ENCODE measurements at regions not wholly inside any gene's neighbourhood (a gene's known extent, or its start where the extent isn't known, plus 50 kb on each side); places are given as distances from the start of the nearest gene placed in this dataset.
A peak's percentile ranks its signal among the peaks of the same experiment; 100 is the strongest.

DNA sequence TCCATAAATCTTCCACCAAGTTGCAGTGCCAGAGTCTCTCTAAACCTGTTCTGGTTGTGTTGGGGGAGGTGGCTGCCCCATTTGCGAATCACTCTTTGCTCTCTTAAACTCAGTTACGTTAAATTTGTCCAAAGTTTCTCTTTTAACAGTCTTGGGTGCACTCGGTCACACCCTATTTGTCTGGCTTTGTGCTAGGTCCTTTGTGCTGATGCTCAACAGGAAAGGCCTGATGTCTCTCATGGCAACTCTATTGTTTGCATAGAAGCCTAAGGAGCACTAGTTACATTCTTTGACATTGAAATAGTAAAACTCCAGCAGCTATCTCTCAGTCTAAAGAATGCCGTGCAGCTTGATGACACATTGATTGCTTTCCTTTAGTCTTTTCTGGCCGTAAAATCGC, 105.1 kb downstream of the TRMT11 start:
- no peak for DNase-seq (ENCODE audit: low read depth)

DNA sequence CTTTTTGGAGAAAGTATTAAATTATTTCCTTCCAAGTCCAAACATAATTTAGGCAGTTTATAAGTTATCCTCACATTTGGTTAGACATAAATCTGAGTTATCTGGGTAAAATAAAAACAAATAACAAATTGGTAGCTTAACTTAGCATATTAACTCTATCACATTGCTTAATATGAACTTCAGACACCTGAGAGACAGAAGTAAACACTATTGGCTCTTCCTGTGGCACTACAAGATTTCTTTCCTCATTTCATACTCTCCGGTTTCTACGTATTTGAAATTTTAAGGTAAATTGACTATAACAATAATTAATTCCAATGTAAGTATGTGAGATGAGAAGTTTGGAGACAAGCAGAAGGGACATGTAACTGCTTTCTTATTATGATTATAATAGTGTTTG, 106.8 kb downstream of the TRMT11 start:
- no peak for DNase-seq (ENCODE audit: low read depth)

DNA sequence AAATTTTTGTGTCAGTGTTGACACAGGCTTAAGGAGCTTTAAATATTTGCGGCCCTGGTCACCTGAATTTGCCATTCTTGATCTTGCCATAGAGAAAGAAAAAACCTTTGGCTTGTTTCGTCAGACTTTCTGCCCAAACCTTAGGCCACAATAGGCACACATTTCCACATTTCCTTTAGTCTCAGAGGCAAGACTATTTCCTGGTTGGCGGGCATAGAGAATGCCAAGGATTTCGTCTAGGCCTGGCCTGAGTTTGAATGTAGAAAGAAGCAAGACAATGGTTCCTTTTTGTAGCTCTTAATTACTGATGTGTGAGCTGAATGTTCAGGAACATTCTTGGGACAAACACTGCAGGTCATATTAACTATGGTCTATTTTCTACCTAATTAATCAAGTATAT, 108.1 kb downstream of the TRMT11 start:
- no peak for DNase-seq (ENCODE audit: low read depth)

DNA sequence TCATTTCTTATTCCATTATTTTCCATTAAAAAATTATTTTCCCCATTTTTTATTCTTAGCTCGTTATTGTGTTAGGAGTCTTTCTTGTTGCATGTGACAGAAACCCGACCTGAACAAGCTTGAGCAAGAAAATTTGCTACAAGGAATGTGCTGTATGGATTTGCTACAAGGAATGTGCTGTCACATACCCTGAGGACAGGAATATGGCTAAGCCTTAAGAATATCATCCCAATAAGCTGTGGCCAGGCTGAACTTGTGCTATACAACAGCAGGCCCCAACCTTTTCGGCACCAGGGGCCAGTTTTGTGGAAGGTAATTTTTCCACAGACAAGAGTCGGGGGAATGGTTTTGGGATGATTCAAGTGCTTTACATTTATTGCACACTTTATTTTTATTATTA, 114.0 kb downstream of the TRMT11 start:
- DNase-seq (ENCODE audit: low read depth) = no peak

DNA sequence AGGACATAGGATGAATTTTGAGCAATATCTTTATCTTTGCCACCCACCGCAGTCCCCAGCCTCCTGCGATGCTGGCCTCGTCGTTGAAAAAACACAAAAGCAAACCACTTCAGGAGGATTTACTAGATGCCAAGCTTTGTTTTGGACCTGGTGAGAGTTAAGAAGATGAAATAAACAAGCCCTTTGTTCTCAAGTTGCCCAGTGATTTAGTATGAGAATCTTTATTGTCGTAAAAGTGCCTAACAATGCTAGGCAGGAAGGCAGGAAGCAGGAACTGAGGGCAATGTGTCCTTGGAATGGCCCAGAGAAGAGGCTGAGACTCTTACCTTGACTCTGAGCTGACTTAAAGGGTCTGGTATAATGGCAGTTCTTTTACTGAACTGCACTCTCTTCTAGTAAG, 116.0 kb downstream of the TRMT11 start:
- DNase-seq (ENCODE audit: low read depth) = no peak

DNA sequence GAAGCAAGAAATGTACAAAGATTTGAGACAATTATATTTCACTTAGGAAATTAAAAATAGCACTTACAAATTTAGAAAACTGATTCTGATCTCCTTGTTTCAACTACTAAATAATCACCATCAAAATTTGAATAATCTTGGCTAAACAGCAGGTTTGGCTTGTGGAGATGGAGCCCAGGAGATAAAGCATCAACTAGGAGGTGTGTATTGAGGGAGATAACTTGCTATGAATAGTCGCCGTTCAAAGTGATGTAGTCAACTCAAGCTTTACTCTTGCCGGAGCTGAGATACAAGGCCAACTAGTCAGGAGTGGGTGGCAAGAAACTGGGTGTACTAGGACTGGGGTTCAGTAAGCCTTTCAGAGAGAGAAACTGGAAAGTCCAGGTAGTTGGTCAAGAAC, 117.7 kb downstream of the TRMT11 start:
- no peak for DNase-seq (ENCODE audit: low read depth)

DNA sequence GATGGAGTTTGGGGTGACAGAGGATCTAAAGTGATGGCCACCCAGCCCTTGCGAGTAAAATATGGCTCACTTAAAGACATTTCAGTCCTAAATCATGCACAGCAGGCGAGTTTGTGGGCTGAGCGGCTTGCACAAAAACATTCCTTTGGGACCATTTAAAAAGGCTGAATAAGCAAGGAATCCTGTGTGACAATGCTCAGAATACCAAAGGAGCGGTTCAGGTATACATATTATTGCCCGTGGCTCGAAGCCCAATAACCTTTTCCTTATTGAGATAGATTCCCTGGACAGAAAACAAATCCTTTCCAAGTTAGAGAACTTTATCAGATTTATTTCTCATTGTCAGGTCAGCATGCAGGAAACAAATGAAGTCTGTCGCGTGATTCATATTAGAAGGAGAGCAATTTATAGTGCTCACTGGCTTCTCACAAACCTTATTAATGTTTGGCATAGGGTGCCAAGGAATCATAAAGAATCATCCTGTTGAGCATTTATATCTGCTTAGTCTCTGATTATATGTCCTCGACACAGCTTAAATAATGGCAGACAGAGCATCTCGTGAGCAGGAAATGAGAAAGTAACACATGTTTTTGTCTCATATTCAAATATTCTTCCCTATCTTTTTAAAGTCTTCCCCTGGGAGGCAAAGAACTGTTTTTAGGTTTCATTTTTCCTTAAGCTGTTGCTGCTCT, 121.3 kb downstream of the TRMT11 start:
- DNase-seq (ENCODE audit: low read depth) = no peak

DNA sequence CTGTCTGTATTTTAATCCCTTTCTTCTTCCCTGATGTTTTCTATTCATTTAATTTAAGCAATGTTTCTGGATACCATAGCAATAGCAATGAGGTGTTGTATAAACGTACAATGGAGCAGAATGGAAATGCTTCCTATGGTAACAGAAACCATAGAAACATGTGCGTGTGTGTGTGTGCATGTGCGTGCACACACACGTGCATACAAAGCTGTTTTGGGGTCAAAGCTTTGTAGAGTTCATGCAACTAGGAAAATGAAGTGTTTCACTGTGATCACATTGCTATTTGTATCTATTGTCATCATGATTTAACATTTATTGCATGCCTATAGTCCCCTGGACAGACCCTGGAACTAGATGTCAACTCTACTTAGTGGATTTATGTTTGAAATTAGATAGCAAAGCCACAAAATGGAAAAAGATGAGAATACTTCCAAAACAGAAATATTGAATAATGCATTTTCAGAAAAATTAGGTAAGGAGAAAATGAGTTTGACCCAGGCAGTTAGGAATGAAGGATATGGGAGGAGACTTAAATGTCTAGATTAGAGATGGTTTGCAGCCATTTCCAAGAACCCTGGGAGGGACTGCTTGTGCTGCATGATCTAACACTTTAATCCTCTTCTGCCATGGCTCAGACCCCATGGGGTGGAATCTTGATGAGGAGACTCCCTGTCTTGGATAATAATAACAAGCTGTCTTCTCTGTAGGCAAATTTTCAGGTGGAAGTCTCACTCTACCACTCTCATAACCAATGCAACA, 124.4 kb downstream of the TRMT11 start:
- DNase-seq (ENCODE audit: low read depth) = no peak

DNA sequence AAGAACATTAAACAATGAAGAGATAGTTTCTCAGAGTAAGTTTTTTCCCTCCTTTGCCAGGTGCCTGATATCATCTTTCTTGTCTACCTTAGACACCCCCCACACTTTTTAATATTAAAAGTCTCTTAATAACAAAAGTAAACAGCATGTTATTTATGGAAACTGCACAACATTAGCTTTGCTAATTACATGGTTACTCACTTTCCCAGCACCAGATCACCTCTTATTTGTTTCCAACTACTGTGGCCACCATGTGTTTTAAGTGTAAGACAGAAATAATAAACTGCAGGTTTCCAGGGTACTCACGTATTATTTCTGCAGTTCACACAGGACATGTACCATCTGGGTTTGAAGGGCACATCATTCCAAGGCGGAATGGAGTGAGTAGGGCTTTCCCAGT, 125.0 kb downstream of the TRMT11 start:
- DNase-seq (ENCODE audit: low read depth) = no peak

DNA sequence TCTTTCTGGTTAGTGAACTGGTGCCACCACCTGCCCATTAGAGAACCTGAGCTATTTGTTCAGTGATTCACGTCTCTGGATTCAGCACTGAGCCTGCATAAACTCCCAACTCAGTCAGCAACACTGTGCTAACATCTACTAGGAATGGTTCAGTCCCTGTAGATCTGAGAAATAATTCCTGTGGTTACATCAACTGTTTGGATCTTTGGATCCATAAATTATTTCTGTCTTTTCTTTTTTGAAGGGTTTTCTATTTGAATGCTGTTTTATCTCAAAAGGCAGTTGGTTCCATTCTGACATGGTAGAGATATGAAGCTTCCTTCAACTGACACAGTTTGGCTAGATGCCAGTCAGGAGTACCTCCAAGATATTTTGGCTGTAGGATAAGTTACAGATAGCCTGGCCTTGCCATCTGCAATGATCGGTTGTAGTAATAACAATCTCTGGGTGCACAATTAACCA, 125.9 kb downstream of the TRMT11 start:
- peak; percentile 36 for DNase-seq (ENCODE audit: low read depth)

DNA sequence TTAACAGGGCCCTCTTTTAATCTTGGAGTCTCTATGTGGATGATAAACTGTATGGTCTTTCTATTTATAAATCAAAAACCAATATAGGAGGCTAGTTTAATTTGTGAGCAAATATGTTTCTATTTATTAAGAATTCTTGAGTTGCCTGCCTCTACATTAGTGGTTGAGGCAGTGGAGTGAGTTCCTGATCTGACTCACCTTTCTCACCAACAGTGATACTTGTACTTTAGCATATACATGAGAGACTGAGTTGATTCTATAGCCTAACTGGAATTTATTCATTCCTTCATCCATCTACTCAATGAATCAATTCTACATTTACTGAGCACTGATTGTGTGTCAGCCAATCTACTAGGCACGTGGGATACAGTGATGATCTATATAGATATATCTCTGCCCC, 126.9 kb downstream of the TRMT11 start:
- DNase-seq (ENCODE audit: low read depth) = no peak

DNA sequence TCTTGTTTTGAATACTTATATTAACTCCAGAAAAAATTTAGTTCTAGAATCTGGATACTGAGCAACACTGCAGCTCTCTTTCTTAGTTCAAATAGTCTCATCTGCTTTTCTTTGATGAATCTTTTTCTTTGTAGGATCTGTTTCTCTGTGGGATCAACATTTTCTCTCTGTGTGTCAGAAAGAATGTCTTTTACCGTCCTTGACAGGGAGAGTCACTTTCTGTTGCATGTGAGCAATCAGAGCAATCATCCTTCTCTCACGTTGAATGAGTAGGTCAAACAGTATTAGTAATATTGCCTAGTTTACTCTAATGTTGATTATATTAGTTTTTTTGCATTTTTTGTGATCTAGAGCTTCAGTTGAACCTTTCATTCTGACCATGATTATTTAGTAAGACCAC, 130.9 kb downstream of the TRMT11 start:
- DNase-seq (ENCODE audit: low read depth) = peak; percentile 41

DNA sequence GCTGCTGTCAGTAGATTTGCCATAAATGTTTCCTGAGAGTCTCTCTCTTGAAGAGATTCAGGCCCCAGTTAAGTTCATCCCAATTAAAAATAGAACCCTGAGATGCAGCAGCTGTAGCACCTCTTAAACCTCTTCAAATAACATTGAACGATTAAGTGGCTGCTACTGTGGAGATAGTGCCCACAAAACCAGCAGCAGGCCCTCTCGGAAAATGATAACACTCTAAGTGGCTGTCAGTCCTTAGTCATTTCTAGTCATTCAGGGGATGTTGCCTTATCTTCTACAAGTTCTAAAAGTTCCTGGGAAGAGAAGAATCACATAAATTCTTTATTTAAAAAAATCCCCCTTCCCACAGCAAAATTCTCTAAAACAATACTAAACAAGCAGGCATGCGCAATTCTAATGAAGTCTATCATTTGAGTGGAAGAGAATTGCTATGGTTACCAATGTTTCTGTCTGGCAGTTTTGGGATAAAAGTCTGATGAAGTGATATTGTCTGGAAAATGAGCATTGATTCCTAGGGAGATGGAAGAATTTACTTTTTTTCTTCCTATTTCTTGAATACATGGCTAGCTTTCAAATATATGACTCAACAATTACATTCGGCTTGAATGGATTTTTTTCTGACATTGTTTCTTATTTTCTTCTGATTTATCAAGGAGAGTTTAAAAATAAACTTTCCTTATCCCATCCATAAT, 131.9 kb downstream of the TRMT11 start:
- peak; percentile 18 for DNase-seq (ENCODE audit: low read depth)

DNA sequence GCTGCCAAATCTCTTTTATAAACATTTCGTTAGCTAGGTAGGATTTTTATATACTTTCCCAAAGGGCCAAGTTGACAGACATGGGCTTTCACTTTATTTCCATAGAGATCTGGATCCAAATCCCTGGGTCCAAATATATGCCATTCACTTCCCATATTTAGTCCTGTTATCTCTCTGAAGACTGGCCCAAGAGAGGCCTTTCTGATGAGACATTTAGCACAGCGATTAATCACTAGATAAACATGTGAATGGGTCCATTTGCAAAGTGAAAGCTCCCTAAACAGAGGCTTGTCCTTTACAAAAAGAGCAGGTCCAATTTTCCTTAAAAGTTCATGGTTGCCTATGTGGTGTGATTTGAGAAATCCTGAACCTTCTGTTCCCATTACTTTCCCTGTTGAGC, 132.6 kb downstream of the TRMT11 start:
- DNase-seq (ENCODE audit: low read depth) = peak; percentile 16

DNA sequence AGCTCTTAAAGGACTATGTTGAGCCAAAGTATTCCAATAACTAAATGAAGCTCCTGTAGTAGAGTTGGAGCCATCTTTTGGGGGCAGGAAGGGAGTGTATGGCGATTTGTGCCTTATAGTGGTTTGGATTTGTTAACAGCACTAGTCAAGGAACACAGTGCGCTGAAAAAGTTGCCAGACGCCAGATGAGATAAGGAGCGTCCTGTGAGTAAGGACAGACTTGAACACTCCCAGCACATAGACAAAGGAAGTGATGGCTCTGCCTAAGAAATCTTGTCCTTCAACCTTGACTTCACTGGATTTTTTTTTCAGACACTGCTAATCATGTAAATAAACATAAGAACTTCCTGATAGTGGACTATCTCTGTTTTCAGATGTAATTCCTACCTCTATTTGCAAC, 136.9 kb downstream of the TRMT11 start:
- peak; percentile 57 for DNase-seq (ENCODE audit: low read depth)

DNA sequence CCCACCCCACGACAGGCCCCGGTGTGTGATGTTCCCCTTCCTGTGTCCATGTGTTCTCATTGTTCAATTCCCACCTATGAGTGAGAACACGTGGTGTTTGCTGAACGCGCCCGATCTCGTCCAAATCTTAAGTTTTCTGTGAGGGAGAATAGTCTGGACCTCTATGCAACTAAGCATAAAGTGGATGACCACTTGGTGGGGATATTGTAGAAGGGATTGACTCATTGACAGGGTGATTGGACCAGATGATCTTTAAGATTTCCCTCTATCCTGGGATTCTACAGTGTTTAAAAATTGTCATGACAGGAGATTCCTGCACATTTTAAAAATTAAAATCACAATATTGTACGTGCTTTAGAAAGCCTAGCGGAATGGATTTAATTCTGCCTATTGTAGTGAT, 141.3 kb downstream of the TRMT11 start:
- no peak for DNase-seq (ENCODE audit: low read depth)

DNA sequence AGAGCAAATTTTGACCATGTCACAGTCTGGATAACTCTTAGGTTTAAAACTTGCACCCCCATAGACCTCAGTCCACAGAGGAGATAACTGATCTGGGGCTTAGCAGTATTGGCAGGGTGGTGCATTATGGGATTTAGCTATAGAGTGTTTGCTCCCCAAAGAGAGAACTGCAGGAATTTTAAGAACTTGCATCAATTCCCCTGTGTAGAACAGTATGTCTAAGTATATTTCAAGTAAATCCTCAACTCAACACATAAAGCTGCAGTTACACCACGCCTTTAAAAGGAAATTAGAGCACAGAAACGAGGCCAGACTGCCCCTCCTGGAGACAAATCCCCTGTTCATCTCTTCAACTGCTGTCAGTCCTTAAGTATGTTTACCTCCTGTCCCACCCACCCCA, 144.9 kb downstream of the TRMT11 start:
- DNase-seq (ENCODE audit: low read depth) = no peak

DNA sequence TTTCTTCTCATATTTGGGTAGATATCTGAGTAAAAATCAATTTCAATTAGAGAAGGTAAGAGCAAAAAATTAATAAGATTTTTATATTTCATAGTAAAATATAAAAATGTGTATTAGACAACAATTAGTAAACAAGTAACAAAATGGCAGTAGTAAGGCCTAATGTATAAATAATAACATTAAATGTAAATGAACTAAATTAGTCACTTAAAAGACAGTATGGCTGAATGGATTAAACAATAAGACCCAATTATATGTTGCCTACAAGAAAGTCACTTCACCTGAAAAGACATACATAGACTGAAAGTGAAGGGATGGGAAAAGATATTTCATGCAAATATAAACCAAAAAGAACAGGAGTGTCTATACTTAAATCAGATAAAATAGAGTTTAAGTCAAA, 147.6 kb downstream of the TRMT11 start:
- no peak for DNase-seq (ENCODE audit: low read depth)

DNA sequence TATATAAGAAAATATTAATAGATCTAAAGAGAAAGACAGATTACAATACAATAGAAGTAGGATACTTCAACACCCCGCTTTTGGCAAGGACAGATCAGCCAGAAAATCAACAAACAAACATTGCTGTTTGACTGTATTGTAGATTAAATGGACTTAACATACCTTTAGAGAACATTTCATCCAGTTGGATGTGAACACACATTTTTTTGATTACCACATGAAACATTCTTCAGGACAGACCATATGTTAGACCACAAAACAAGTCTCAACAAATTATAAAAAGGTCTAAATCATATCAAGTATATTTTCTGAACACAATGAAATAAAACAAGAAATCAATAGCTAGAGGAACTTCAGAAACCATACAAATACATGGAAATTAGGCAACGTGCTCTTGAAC, 148.2 kb downstream of the TRMT11 start:
- peak; percentile 61 for DNase-seq (ENCODE audit: low read depth)

DNA sequence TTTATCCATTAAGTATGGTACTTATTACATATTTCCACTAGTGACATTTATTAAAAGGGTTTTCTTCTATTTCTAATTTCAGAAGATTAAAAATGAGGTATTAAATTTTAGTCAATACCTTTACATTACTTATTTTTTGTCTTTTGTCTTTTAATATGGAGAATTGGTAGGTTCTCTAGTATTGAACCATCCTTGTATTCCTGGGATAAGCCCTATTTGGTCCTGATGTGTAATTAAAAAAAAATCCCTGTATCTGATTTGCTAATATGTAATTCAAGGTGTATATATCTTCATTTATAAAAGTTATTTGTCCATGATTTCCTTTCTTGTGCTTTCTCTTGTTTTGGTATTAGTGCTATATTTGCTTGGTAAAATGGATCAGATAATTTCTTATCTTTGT, 153.7 kb downstream of the TRMT11 start:
- DNase-seq (ENCODE audit: low read depth) = no peak

DNA sequence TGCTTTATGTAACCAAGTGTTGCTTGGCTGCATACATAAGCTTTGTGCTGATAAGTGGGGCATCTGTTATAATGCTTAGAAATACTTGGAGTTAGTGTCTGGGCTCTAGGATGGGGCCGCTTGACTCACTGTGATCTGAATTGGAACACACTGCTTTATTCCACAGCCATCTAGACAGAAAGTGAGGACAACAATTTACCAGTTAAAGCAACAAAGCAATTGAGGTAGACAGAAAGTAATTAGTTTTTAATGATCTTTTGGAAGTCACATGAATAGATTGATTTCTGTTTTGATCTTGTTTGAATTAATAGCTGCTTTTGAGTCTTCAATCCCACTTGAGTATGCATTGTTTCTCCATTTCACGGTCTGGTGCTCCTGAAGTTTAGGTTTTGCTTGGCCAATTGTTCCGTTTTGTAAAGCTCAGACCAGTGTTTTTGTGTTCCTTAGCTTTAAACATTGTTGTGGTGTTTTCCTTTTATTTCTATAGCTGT, 157.5 kb downstream of the TRMT11 start:
- DNase-seq (ENCODE audit: low read depth) = no peak

DNA sequence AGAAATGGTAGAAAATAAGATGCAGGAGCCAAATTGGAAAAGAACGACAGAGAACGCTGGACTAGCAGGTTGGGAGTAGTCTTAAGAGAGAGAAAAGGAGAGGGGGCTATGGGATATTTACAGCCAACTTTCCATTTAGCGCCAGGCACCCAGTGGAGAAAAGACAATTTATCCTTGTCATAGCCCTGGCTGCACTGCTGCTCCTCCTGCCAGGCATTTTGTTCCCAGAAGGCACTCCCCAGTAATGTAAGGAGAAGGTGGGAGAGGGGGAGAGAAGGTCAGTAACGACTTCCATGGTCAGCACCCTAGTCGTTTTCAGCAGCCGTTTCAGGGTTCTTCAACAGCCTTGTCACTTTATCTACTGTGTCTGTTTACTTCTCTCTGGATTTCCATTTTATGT, 159.0 kb downstream of the TRMT11 start:
- no peak for DNase-seq (ENCODE audit: low read depth)

DNA sequence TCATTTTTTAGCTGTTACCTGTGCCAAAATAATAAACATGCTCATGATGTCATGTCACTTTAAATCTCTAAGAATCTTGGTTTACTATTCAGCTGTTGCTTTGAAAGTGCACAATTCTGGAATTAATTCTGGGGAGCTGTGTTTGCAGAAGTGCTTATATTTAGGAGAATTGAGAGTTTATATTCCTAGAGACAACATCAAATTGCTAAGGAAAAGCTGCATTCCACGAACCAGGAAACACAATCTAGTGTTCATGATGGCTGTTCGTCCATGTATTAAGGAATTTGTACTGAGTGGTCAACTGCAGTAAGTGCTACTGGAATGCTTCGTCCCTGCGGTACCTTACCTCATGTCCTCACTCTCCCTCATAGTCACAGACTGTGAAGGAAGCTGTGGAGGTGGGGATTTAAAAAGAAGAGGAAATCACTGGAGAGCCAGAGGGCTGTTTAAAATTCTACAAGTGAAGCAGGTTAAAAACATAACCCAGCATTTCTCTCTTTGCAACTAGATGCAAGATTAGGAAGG, 161.0 kb downstream of the TRMT11 start:
- DNase-seq (ENCODE audit: low read depth) = no peak
